ENCODE measurements at regions not wholly inside any gene's neighbourhood (a gene's known extent, or its start where the extent isn't known, plus 50 kb on each side); places are given as distances from the start of the nearest gene placed in this dataset.

DNA sequence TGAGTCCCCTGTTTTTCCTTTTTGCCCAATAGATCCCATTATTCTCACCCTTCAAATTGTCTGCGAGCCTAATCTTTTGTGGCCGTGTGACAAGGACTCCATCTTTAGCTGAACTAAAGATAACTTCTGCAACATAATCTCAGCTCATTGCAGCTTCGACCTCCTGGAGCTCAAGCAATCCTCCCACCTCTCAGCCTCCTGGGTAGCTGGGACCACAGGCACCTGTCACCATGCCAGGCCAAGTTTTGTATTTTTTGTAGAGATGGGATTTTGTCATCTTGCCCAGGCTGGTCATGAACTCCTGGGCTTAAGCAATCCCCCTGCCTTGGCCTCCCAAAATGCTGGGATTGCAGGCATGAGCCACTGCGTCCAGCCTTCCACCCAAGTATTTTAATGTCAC is 161.0 kb downstream of the GJA1 start:
- POLR2A ChIA-PET: no interaction called here
- Histone ChIP-seq H3K4me1 (ENCODE audit: insufficient read depth, low read length) (no peaks in the 10 kb centered on the region), H2AFZ (ENCODE audit: low read length) (no peak overlapping the region), H4K20me1 (ENCODE audit: insufficient read depth, low read length) (no peaks in the 10 kb centered on the region), H3K4me2 (ENCODE audit: low read depth, low read length) (no peak overlapping the region), H3K27me3 (ENCODE audit: control insufficient read depth in 1 of 2, insufficient read depth in 2 of 2, low read length in 2 of 2) (no peaks in the 10 kb centered on the region), H3K9me3 (ENCODE audit: low read length) (no peaks in the 10 kb centered on the region), H3K27ac (ENCODE audit: extremely low read length, insufficient read depth, low read length) (no peak overlapping the region), H3K4me3 (replicated peaks in 1 of 3; ENCODE audit: insufficient read depth in 1 of 3, low read depth in 2 of 3, low read length in 3 of 3) (no peak overlapping the region), H3K36me3 (replicated peaks in 1 of 2; ENCODE audit: control insufficient read depth in 1 of 2, insufficient read depth in 2 of 2, low read length in 2 of 2) (no peaks in the 10 kb centered on the region), H3K9ac (ENCODE audit: insufficient read depth, low read depth, low read length) (no peak overlapping the region), H3K79me2 (ENCODE audit: insufficient read depth, low read length) (no peaks in the 10 kb centered on the region)
- CTCF ChIA-PET (ENCODE audit: low intra/inter-chr PET ratio, low total read pairs): no interaction called here
- TF ChIP-seq, protein P1, sequence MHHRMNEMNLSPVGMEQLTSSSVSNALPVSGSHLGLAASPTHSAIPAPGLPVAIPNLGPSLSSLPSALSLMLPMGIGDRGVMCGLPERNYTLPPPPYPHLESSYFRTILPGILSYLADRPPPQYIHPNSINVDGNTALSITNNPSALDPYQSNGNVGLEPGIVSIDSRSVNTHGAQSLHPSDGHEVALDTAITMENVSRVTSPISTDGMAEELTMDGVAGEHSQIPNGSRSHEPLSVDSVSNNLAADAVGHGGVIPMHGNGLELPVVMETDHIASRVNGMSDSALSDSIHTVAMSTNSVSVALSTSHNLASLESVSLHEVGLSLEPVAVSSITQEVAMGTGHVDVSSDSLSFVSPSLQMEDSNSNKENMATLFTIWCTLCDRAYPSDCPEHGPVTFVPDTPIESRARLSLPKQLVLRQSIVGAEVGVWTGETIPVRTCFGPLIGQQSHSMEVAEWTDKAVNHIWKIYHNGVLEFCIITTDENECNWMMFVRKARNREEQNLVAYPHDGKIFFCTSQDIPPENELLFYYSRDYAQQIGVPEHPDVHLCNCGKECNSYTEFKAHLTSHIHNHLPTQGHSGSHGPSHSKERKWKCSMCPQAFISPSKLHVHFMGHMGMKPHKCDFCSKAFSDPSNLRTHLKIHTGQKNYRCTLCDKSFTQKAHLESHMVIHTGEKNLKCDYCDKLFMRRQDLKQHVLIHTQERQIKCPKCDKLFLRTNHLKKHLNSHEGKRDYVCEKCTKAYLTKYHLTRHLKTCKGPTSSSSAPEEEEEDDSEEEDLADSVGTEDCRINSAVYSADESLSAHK (CRISPR knock-in tag; IDR thresholded peaks at IDR 0.05; ENCODE audit: borderline replicate concordance): no peak
- TF ChIP-seq, protein P2, sequence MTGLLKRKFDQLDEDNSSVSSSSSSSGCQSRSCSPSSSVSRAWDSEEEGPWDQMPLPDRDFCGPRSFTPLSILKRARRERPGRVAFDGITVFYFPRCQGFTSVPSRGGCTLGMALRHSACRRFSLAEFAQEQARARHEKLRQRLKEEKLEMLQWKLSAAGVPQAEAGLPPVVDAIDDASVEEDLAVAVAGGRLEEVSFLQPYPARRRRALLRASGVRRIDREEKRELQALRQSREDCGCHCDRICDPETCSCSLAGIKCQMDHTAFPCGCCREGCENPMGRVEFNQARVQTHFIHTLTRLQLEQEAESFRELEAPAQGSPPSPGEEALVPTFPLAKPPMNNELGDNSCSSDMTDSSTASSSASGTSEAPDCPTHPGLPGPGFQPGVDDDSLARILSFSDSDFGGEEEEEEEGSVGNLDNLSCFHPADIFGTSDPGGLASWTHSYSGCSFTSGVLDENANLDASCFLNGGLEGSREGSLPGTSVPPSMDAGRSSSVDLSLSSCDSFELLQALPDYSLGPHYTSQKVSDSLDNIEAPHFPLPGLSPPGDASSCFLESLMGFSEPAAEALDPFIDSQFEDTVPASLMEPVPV (CRISPR knock-in tag; IDR thresholded peaks at IDR 0.05): no peak
- DNase-seq (ENCODE audit: low spot score) (no peak), ATAC-seq (no peak), FAIRE-seq (no peak)
- in situ Hi-C loops (cut with HindIII; ENCODE audit: extremely low pct_ligation_motif_present, low pct_unique_long_range_greater_than_20kb) (no loop called here), intact Hi-C loops (cut with micrococcal nuclease; ENCODE audit: unreplicated experiment) (no loop called here)
- 23% methylated on average over 4 of the region's 4 CpGs for WGBS (ENCODE audit: low lambda C conversion rate)
- BruUV-seq (replicated peaks): no TSS peak

DNA sequence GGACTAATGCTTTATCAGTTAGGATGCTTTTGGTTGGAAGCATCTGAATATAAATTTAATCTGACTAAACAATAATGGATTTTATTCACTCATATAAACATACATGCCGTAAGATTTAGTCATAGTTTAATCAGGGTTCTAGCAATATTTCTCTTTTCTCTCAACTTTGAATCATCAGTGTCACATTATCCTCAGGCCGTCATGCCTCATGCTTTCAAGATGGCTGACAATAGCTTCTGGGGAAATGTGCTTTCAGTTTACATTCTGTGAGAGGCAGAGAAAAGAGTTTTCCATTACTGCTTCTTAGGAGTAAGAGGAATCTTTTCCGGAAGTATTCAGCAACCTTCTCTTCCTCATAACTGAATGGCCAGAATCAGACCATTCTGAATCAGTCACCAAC is 162.2 kb downstream of the GJA1 start:
- H2AFZ ChIP-seq (ENCODE audit: low read length): no peak overlapping the region
- H4K20me1 ChIP-seq (ENCODE audit: insufficient read depth, low read length): no peaks in the 10 kb centered on the region
- WGBS (ENCODE audit: low lambda C conversion rate): 0% methylated on average over 3 of the region's 3 CpGs
- no peaks in the 10 kb centered on the region for H3K9me3 ChIP-seq (ENCODE audit: low read length)
- no peaks in the 10 kb centered on the region for H3K36me3 ChIP-seq (replicated peaks in 1 of 2; ENCODE audit: control insufficient read depth in 1 of 2, insufficient read depth in 2 of 2, low read length in 2 of 2)
- ChIA-PET CTCF (ENCODE audit: low intra/inter-chr PET ratio, low total read pairs) (no interaction called here), POLR2A (no interaction called here)
- DNase-seq (ENCODE audit: low spot score) (no peak), FAIRE-seq (no peak), ATAC-seq (no peak)
- no peak overlapping the region for H3K4me2 ChIP-seq (ENCODE audit: low read depth, low read length)
- H3K79me2 ChIP-seq (ENCODE audit: insufficient read depth, low read length): no peaks in the 10 kb centered on the region
- intact Hi-C loops (cut with micrococcal nuclease; ENCODE audit: unreplicated experiment): no loop called here
- no peak overlapping the region for H3K4me3 ChIP-seq (replicated peaks in 1 of 3; ENCODE audit: insufficient read depth in 1 of 3, low read depth in 2 of 3, low read length in 3 of 3)
- H3K27me3 ChIP-seq (ENCODE audit: control insufficient read depth in 1 of 2, insufficient read depth in 2 of 2, low read length in 2 of 2): no peaks in the 10 kb centered on the region
- in situ Hi-C loops (cut with HindIII; ENCODE audit: extremely low pct_ligation_motif_present, low pct_unique_long_range_greater_than_20kb): no loop called here
- no peak overlapping the region for H3K27ac ChIP-seq (ENCODE audit: extremely low read length, insufficient read depth, low read length)
- no peak overlapping the region for H3K9ac ChIP-seq (ENCODE audit: insufficient read depth, low read depth, low read length)
- H3K4me1 ChIP-seq (ENCODE audit: insufficient read depth, low read length): no peaks in the 10 kb centered on the region
- BruUV-seq (replicated peaks): no TSS peak
- TF ChIP-seq, protein P3, sequence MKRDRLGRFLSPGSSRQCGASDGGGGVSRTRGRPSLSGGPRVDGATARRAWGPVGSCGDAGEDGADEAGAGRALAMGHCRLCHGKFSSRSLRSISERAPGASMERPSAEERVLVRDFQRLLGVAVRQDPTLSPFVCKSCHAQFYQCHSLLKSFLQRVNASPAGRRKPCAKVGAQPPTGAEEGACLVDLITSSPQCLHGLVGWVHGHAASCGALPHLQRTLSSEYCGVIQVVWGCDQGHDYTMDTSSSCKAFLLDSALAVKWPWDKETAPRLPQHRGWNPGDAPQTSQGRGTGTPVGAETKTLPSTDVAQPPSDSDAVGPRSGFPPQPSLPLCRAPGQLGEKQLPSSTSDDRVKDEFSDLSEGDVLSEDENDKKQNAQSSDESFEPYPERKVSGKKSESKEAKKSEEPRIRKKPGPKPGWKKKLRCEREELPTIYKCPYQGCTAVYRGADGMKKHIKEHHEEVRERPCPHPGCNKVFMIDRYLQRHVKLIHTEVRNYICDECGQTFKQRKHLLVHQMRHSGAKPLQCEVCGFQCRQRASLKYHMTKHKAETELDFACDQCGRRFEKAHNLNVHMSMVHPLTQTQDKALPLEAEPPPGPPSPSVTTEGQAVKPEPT (CRISPR knock-in tag; IDR thresholded peaks at IDR 0.05; ENCODE audit: low read depth): no peak
- TF ChIP-seq ZNF816 (CRISPR knock-in tag; IDR thresholded peaks at IDR 0.05; ENCODE audit: borderline replicate concordance) (no peak), PHF5A (CRISPR knock-in tag; IDR thresholded peaks at IDR 0.05; ENCODE audit: low read depth, unreplicated experiment) (no peak), TCF12 (IDR thresholded peaks at IDR 0.05) (no peak), TCF12 (CRISPR knock-in tag; IDR thresholded peaks at IDR 0.05) (no peak), BRCA1 (CRISPR knock-in tag; IDR thresholded peaks at IDR 0.05) (no peak), JUNB (CRISPR knock-in tag; IDR thresholded peaks at IDR 0.05; ENCODE audit: borderline replicate concordance) (no peak), MIXL1 (CRISPR knock-in tag; IDR thresholded peaks at IDR 0.05) (no peak), ZNF777 (CRISPR knock-in tag; IDR thresholded peaks at IDR 0.05) (no peak), POLR2G (IDR thresholded peaks at IDR 0.05; ENCODE audit: low read depth, low read length) (no peak), ZNF205 (CRISPR knock-in tag; IDR thresholded peaks at IDR 0.05) (no peak), SSRP1 (CRISPR knock-in tag; IDR thresholded peaks at IDR 0.05) (no peak), MED13 (CRISPR knock-in tag; IDR thresholded peaks at IDR 0.05) (no peak), ISX (CRISPR knock-in tag; conservative IDR thresholded peaks at IDR 0.05) (no peak)
